ENCODE measurements at regions not wholly inside any gene's neighbourhood (a gene's known extent, or its start where the extent isn't known, plus 50 kb on each side); places are given as distances from the start of the nearest gene placed in this dataset.

DNA sequence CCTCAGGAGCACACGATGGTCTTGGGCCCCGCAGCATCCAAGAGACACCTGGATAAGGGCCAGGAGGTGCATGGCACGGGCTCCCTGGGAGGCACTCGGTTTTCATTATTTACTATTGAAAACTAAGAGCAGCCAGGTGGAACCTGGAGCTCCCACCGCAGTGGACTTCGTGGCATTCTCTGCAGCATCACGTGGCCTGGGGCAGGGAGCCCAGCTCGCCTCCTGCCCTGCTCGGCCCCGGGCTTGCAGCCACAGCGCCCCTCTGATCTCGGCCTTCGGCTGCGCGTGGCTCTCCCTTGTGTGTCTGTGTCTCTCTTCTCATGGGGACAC is 121.6 kb downstream of the SIK1 start:
- DNase-seq (no peak), ATAC-seq (ENCODE audit: low read depth) (no peak)
- no peaks in the 10 kb centered on the region for H3K9me3 ChIP-seq (ENCODE audit: control extremely low read depth in 1 of 3, control insufficient read depth in 2 of 3, insufficient read depth in 1 of 3, low read length in 2 of 3)
- intact Hi-C loops (cut with micrococcal nuclease): no loop called here
- H2AFZ ChIP-seq (ENCODE audit: insufficient read depth, low read depth, low read length, poor library complexity, severe bottlenecking): no peak overlapping the region
- CTCF ChIA-PET: no interaction called here
- H3K9me3 Mint-ChIP-seq (ENCODE audit: insufficient read depth): no peaks in the 10 kb centered on the region
- no peaks in the 10 kb centered on the region for H3K79me2 ChIP-seq (ENCODE audit: control insufficient read depth, insufficient read depth, low read length)
- no peak overlapping the region for H3K4me2 ChIP-seq (replicated peaks; ENCODE audit: low read depth, low read length, poor library complexity, severe bottlenecking)
- H3K27me3 ChIP-seq (replicated peaks in 1 of 4; ENCODE audit: control extremely low read depth in 1 of 4, control insufficient read depth in 3 of 4, insufficient read depth in 4 of 4, low read length in 3 of 4): peaks cover 0 to 11% (median 1%) of the 10 kb centered on the region in 4 experiments
- H3K4me1 Mint-ChIP-seq: peaks cover 34% of the 10 kb centered on the region
- POLR2A ChIA-PET: no interaction called here
- WGBS (ENCODE audit: insufficient coverage): 91% methylated on average over 14 of the region's 15 CpGs
- peaks cover 17 to 38% of the 10 kb centered on the region in 2 donors for H3K4me1 ChIP-seq (ENCODE audit: control insufficient read depth in 2 of 2, insufficient read depth in 2 of 2, low read length in 2 of 2)
- H3K36me3 ChIP-seq (replicated peaks in 1 of 2; ENCODE audit: control extremely low read depth in 1 of 2, control insufficient read depth in 1 of 2, extremely low read depth in 1 of 2, insufficient read depth in 2 of 2, low read length in 1 of 2): no peaks in the 10 kb centered on the region
- H3K27ac Mint-ChIP-seq: no peak overlapping the region
- peaks cover 13% of the 10 kb centered on the region for H3K27me3 Mint-ChIP-seq
- no peaks in the 10 kb centered on the region for H4K20me1 ChIP-seq (ENCODE audit: control insufficient read depth, insufficient read depth, low read length, poor library complexity, severe bottlenecking)
- no peak for TF ChIP-seq CTCF (IDR thresholded peaks at IDR 0.05)
- TF ChIP-seq EZH2 (IDR thresholded peaks at IDR 0.05; ENCODE audit: borderline replicate concordance, insufficient read depth, low read depth, low read length, poor library complexity, severe bottlenecking): no peak
- H3K4me3 Mint-ChIP-seq: no peak overlapping the region
- H3K27ac ChIP-seq (ENCODE audit: low read length in 2 of 2): no peak overlapping the region
- no peak overlapping the region for H3K9ac ChIP-seq (ENCODE audit: low read length)
- no peak overlapping the region for H3K4me3 ChIP-seq (ENCODE audit: control extremely low read depth in 1 of 5, extremely low read depth in 1 of 5, insufficient read depth in 1 of 5, low read depth in 2 of 5, low read length in 4 of 5)

DNA sequence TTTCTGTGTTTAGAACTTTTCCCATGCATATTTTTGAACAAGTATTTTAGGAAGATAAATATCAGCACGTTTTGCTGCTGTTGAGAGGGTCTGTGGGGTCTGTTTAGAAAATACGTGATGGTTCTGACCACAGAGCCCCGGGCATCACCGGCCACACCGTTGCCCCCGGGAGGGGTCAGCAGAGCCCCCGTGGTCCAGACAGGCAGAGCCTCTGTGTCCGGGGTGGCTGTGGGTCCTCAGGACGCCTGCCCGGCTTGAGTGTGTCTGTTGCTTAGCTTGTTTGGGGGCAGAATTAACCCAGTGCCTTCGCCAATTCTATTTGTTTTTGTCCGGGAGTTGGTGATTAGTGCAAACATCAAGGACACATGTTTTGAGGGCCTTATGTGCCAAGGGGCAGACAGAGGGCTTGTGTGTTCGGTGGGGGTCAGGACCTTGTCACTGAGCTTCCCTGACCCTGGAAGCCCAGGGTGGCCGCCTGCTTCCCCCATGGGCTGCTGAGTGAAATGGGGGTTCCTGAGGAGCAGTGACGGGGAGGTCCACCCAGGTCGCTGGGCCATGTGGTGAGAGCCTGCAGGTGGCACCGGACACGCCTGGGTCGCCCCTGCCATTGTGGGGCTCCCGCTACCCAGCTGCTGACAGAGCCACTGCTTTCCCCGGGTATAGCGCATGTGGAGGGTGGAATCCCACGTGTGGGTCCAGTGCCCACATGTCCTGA is 122.2 kb downstream of the SIK1 start:
- H3K27ac ChIP-seq (ENCODE audit: low read length in 2 of 2): no peak overlapping the region
- no peaks in the 10 kb centered on the region for H3K9me3 ChIP-seq (ENCODE audit: control extremely low read depth in 1 of 3, control insufficient read depth in 2 of 3, insufficient read depth in 1 of 3, low read length in 2 of 3)
- H3K4me1 ChIP-seq (ENCODE audit: control insufficient read depth in 2 of 2, insufficient read depth in 2 of 2, low read length in 2 of 2): peaks cover 17 to 38% of the 10 kb centered on the region in 2 donors
- H3K9ac ChIP-seq (ENCODE audit: low read length): no peak overlapping the region
- WGBS (ENCODE audit: insufficient coverage): 74% methylated on average over 23 of the region's 23 CpGs
- peaks cover 0 to 11% (median 1%) of the 10 kb centered on the region in 4 experiments for H3K27me3 ChIP-seq (replicated peaks in 1 of 4; ENCODE audit: control extremely low read depth in 1 of 4, control insufficient read depth in 3 of 4, insufficient read depth in 4 of 4, low read length in 3 of 4)
- ChIA-PET CTCF (no interaction called here), POLR2A (no interaction called here)
- DNase-seq (no peak), ATAC-seq (ENCODE audit: low read depth) (no peak)
- H2AFZ ChIP-seq (ENCODE audit: insufficient read depth, low read depth, low read length, poor library complexity, severe bottlenecking): no peak overlapping the region
- H3K79me2 ChIP-seq (ENCODE audit: control insufficient read depth, insufficient read depth, low read length): no peaks in the 10 kb centered on the region
- no peaks in the 10 kb centered on the region for H4K20me1 ChIP-seq (ENCODE audit: control insufficient read depth, insufficient read depth, low read length, poor library complexity, severe bottlenecking)
- no peak overlapping the region for H3K4me3 Mint-ChIP-seq
- peaks cover 34% of the 10 kb centered on the region for H3K4me1 Mint-ChIP-seq
- no peak for TF ChIP-seq EZH2 (IDR thresholded peaks at IDR 0.05; ENCODE audit: borderline replicate concordance, insufficient read depth, low read depth, low read length, poor library complexity, severe bottlenecking)
- TF ChIP-seq CTCF (IDR thresholded peaks at IDR 0.05): no peak
- no peaks in the 10 kb centered on the region for H3K9me3 Mint-ChIP-seq (ENCODE audit: insufficient read depth)
- H3K4me3 ChIP-seq (ENCODE audit: control extremely low read depth in 1 of 5, extremely low read depth in 1 of 5, insufficient read depth in 1 of 5, low read depth in 2 of 5, low read length in 4 of 5): no peak overlapping the region
- no peak overlapping the region for H3K27ac Mint-ChIP-seq
- H3K27me3 Mint-ChIP-seq: peaks cover 13% of the 10 kb centered on the region
- intact Hi-C loops (cut with micrococcal nuclease): no loop called here
- no peak overlapping the region for H3K4me2 ChIP-seq (replicated peaks; ENCODE audit: low read depth, low read length, poor library complexity, severe bottlenecking)
- H3K36me3 ChIP-seq (replicated peaks in 1 of 2; ENCODE audit: control extremely low read depth in 1 of 2, control insufficient read depth in 1 of 2, extremely low read depth in 1 of 2, insufficient read depth in 2 of 2, low read length in 1 of 2): no peaks in the 10 kb centered on the region

Data from B cell (primary cell).